ENCODE measurements at regions not wholly inside any gene's neighbourhood (a gene's known extent, or its start where the extent isn't known, plus 50 kb on each side); places are given as distances from the start of the nearest gene placed in this dataset.

DNA sequence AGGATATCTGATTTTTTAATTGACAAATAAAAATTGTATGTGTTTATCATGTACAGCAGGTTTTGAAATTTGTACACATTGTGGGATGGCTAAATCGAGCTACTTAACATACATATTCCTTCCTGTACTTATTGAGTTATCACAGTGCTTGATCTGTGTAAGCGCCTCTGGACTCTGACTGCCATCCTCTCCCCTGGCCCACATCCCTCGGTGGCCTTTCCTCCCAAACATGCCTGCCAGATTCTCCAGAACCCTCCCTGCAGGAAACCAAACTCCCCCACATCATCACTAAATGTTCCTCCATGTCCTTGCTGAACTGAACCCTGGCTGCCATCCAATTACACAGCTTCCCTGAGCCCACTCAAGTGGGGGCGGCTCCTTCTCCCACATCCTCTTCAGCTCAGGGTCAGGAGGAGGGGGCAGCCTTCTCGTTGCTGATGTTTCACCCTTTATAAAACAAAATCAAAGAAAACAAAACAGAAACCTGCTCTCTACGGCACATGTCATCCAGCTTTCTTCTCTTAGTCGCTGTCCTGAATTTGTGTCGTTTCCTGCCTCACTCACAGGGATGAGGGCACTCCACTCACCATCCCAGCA lies 97.1 kb upstream of the SPATA13 start:
- TF ChIP-seq, protein P1, sequence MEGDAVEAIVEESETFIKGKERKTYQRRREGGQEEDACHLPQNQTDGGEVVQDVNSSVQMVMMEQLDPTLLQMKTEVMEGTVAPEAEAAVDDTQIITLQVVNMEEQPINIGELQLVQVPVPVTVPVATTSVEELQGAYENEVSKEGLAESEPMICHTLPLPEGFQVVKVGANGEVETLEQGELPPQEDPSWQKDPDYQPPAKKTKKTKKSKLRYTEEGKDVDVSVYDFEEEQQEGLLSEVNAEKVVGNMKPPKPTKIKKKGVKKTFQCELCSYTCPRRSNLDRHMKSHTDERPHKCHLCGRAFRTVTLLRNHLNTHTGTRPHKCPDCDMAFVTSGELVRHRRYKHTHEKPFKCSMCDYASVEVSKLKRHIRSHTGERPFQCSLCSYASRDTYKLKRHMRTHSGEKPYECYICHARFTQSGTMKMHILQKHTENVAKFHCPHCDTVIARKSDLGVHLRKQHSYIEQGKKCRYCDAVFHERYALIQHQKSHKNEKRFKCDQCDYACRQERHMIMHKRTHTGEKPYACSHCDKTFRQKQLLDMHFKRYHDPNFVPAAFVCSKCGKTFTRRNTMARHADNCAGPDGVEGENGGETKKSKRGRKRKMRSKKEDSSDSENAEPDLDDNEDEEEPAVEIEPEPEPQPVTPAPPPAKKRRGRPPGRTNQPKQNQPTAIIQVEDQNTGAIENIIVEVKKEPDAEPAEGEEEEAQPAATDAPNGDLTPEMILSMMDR (IDR thresholded peaks at IDR 0.05; ENCODE audit: low read depth, low read length, missing input control): no peak
- TF ChIP-seq, protein P2, sequence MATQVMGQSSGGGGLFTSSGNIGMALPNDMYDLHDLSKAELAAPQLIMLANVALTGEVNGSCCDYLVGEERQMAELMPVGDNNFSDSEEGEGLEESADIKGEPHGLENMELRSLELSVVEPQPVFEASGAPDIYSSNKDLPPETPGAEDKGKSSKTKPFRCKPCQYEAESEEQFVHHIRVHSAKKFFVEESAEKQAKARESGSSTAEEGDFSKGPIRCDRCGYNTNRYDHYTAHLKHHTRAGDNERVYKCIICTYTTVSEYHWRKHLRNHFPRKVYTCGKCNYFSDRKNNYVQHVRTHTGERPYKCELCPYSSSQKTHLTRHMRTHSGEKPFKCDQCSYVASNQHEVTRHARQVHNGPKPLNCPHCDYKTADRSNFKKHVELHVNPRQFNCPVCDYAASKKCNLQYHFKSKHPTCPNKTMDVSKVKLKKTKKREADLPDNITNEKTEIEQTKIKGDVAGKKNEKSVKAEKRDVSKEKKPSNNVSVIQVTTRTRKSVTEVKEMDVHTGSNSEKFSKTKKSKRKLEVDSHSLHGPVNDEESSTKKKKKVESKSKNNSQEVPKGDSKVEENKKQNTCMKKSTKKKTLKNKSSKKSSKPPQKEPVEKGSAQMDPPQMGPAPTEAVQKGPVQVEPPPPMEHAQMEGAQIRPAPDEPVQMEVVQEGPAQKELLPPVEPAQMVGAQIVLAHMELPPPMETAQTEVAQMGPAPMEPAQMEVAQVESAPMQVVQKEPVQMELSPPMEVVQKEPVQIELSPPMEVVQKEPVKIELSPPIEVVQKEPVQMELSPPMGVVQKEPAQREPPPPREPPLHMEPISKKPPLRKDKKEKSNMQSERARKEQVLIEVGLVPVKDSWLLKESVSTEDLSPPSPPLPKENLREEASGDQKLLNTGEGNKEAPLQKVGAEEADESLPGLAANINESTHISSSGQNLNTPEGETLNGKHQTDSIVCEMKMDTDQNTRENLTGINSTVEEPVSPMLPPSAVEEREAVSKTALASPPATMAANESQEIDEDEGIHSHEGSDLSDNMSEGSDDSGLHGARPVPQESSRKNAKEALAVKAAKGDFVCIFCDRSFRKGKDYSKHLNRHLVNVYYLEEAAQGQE (IDR thresholded peaks at IDR 0.05): no peak
- no peak for TF ChIP-seq RAD21 (IDR thresholded peaks at IDR 0.05)
- TF ChIP-seq RXRA (IDR thresholded peaks at IDR 0.05): no peak
- no peak for TF ChIP-seq GABPA (IDR thresholded peaks at IDR 0.05 in 1 of 2, conservative IDR thresholded peaks at IDR 0.05 in 1 of 2)
